ENCODE measurements at regions not wholly inside any gene's neighbourhood (a gene's known extent, or its start where the extent isn't known, plus 50 kb on each side); places are given as distances from the start of the nearest gene placed in this dataset.
A peak's percentile ranks its signal among the peaks of the same experiment; 100 is the strongest.

- intact Hi-C loops (cut with DNase I) = no loop called here
- DNase-seq = no peak
- H3K4me1 ChIP-seq = peaks cover 8% of the 10 kb centered on the region
- no peaks in the 10 kb centered on the region for H3K36me3 ChIP-seq
- no peak for TF ChIP-seq CTCF (IDR thresholded peaks at IDR 0.05)
- peak overlapping the region; percentile 67 for H3K27ac ChIP-seq
- H3K27me3 ChIP-seq = no peaks in the 10 kb centered on the region
- no peaks in the 10 kb centered on the region for H3K9me3 ChIP-seq
- ATAC-seq = no peak
- no peak overlapping the region for H3K4me3 ChIP-seq
Measured at GRCh38 chr15:95303713-95304112, 1026.8 kb upstream of the NR2F2 start.

- no peaks in the 10 kb centered on the region for H3K27me3 ChIP-seq
- no peak for ATAC-seq
- H3K36me3 ChIP-seq = no peaks in the 10 kb centered on the region
- TF ChIP-seq CTCF (IDR thresholded peaks at IDR 0.05) = no peak
- H3K9me3 ChIP-seq = no peaks in the 10 kb centered on the region
- intact Hi-C loops (cut with DNase I) = no loop called here
- peaks cover 8% of the 10 kb centered on the region for H3K4me1 ChIP-seq
- no peak for DNase-seq
- H3K4me3 ChIP-seq = no peak overlapping the region
- peak overlapping the region; percentile 67 for H3K27ac ChIP-seq
Measured at GRCh38 chr15:95304151-95304946, 1026.2 kb upstream of the NR2F2 start.

- Histone ChIP-seq H3K9me3 (no peaks in the 10 kb centered on the region), H3K27ac (peak overlapping the region; percentile 67), H3K27me3 (no peaks in the 10 kb centered on the region), H3K36me3 (no peaks in the 10 kb centered on the region), H3K4me1 (peaks cover 8% of the 10 kb centered on the region), H3K4me3 (no peak overlapping the region)
- DNase-seq (no peak), ATAC-seq (no peak)
- intact Hi-C loops (cut with DNase I) = no loop called here
- TF ChIP-seq CTCF (IDR thresholded peaks at IDR 0.05) = no peak
Measured at GRCh38 chr15:95304947-95305400, 1025.5 kb upstream of the NR2F2 start.

GRCh38 chr15:95307115-95307514 is 1023.4 kb upstream of the NR2F2 start:
- intact Hi-C loops (cut with DNase I) = no loop called here
- H3K36me3 ChIP-seq = no peaks in the 10 kb centered on the region
- no peaks in the 10 kb centered on the region for H3K27me3 ChIP-seq
- TF ChIP-seq CTCF (IDR thresholded peaks at IDR 0.05) = no peak
- DNase-seq (no peak), ATAC-seq (no peak)
- H3K27ac ChIP-seq = no peak overlapping the region
- no peak overlapping the region for H3K4me3 ChIP-seq
- peaks cover 8% of the 10 kb centered on the region for H3K4me1 ChIP-seq
- H3K9me3 ChIP-seq = no peaks in the 10 kb centered on the region

GRCh38 chr15:95319242-95319641 is 1011.3 kb upstream of the NR2F2 start:
- no peak overlapping the region for H3K4me3 ChIP-seq
- no peak for ATAC-seq
- intact Hi-C loops (cut with DNase I) = no loop called here
- no peaks in the 10 kb centered on the region for H3K4me1 ChIP-seq
- H3K27ac ChIP-seq = no peak overlapping the region
- no peaks in the 10 kb centered on the region for H3K9me3 ChIP-seq
- DNase-seq = no peak
- no peaks in the 10 kb centered on the region for H3K36me3 ChIP-seq
- H3K27me3 ChIP-seq = no peaks in the 10 kb centered on the region
- TF ChIP-seq CTCF (IDR thresholded peaks at IDR 0.05) = no peak
